ENCODE measurements at regions not wholly inside any gene's neighbourhood (a gene's known extent, or its start where the extent isn't known, plus 50 kb on each side); places are given as distances from the start of the nearest gene placed in this dataset.

- no peak for TF ChIP-seq CTCF (conservative IDR thresholded peaks at IDR 0.05)
- no peak for TF ChIP-seq EZH2 (IDR thresholded peaks at IDR 0.05; ENCODE audit: low read depth)
Observed at GRCh38 chr9:118993965-118994364, 375.3 kb downstream of the BRINP1 start.
